HFF-Myc (cell line): ENCODE measurements at regions not wholly inside any gene's neighbourhood (a gene's known extent, or its start where the extent isn't known, plus 50 kb on each side); places are given as distances from the start of the nearest gene placed in this dataset.

ENCODE experiments used
- DNase-seq: peaks from one replicate; pipeline ENCODE4 v3.0.0-alpha.2; 2011; ENCODE audit warnings: low read depth; ENCODE audit errors: extremely low read depth
- H3K4me3 ChIP-seq: replicated peaks from 2 replicates; pipeline ENCODE4 v1.5.1; 2011; ENCODE audit warnings: low read depth, mild to moderate bottlenecking, control low read depth, low read length
- CTCF ChIP-seq: IDR thresholded peaks from 2 replicates; pipeline ENCODE4 v1.5.1; 2012; ENCODE audit warnings: mild to moderate bottlenecking, low read depth, low read length, control low read depth; ENCODE audit errors: missing control alignments

- peak; percentile 29 for DNase-seq
- H3K4me3 ChIP-seq: no peak overlapping the region
Observed at GRCh38 chr3:117547956-117548550, 838.5 kb downstream of the TUSC7 start.

GRCh38 chr3:117548600-117548999, 839.0 kb downstream of the TUSC7 start:
- TF ChIP-seq CTCF: no peak
- H3K4me3 ChIP-seq: no peak overlapping the region
- no peak for DNase-seq

More at GRCh38 chr3:117547956-117548550, 838.5 kb downstream of the TUSC7 start:
- TF ChIP-seq CTCF: no peak

GRCh38 chr3:117549716-117550115, 840.1 kb downstream of the TUSC7 start:
- no peak for TF ChIP-seq CTCF
- DNase-seq: no peak

GRCh38 chr3:117550766-117551165, 841.2 kb downstream of the TUSC7 start:
- no peak for TF ChIP-seq CTCF
- H3K4me3 ChIP-seq: no peak overlapping the region
- no peak for DNase-seq

More at GRCh38 chr3:117549716-117550115, 840.1 kb downstream of the TUSC7 start:
- no peak overlapping the region for H3K4me3 ChIP-seq

- no peak overlapping the region for H3K4me3 ChIP-seq
- TF ChIP-seq CTCF: no peak
- no peak for DNase-seq
Observed at GRCh38 chr3:117553461-117553860, 843.9 kb downstream of the TUSC7 start.

GRCh38 chr3:117556646-117557407, 847.2 kb downstream of the TUSC7 start:
- no peak for TF ChIP-seq CTCF
- H3K4me3 ChIP-seq: no peak overlapping the region
- DNase-seq: no peak
